ENCODE measurements at regions not wholly inside any gene's neighbourhood (a gene's known extent, or its start where the extent isn't known, plus 50 kb on each side); places are given as distances from the start of the nearest gene placed in this dataset.

GRCh38 chr2:129428086-129428660, 551.3 kb upstream of the RAB6C start:
- Histone ChIP-seq H3K9me3 (ENCODE audit: control insufficient read depth in 2 of 2, insufficient read depth in 1 of 2, low read depth in 1 of 2, low read length in 1 of 2) (no peaks in the 10 kb centered on the region), H3K4me1 (ENCODE audit: control insufficient read depth in 2 of 2, insufficient read depth in 2 of 2, low read length in 1 of 2) (peaks cover 0 to 11% of the 10 kb centered on the region in 2 donors), H3K4me3 (ENCODE audit: low read depth in 1 of 2, low read length in 2 of 2) (no peak overlapping the region), H3K27me3 (ENCODE audit: control insufficient read depth in 1 of 2, insufficient read depth in 2 of 2, low read length in 2 of 2) (no peaks in the 10 kb centered on the region), H3K36me3 (ENCODE audit: control insufficient read depth in 2 of 2, insufficient read depth in 2 of 2, low read length in 1 of 2) (no peaks in the 10 kb centered on the region), H3K27ac (ENCODE audit: low read depth in 2 of 2, low read length in 1 of 2) (no peak overlapping the region)
- WGBS, 2 donors, result 58 to 69% methylated on average over 10 of the region's 10 CpGs

GRCh38 chr2:129430911-129431310, 548.6 kb upstream of the RAB6C start:
- 64 to 75% methylated on average over 7 of the region's 7 CpGs for WGBS, 2 donors
- Histone ChIP-seq H3K27ac (ENCODE audit: low read depth in 2 of 2, low read length in 1 of 2) (no peak overlapping the region), H3K36me3 (ENCODE audit: control insufficient read depth in 2 of 2, insufficient read depth in 2 of 2, low read length in 1 of 2) (no peaks in the 10 kb centered on the region), H3K9me3 (ENCODE audit: control insufficient read depth in 2 of 2, insufficient read depth in 1 of 2, low read depth in 1 of 2, low read length in 1 of 2) (no peaks in the 10 kb centered on the region), H3K27me3 (ENCODE audit: control insufficient read depth in 1 of 2, insufficient read depth in 2 of 2, low read length in 2 of 2) (no peaks in the 10 kb centered on the region), H3K4me3 (ENCODE audit: low read depth in 1 of 2, low read length in 2 of 2) (no peak overlapping the region), H3K4me1 (ENCODE audit: control insufficient read depth in 2 of 2, insufficient read depth in 2 of 2, low read length in 1 of 2) (peaks cover 0 to 11% of the 10 kb centered on the region in 2 donors)

- WGBS, 2 donors, result 84 to 89% methylated on average over 7 of the region's 7 CpGs
- H3K4me3 ChIP-seq (ENCODE audit: low read depth in 1 of 2, low read length in 2 of 2), result no peak overlapping the region
- H3K36me3 ChIP-seq (ENCODE audit: control insufficient read depth in 2 of 2, insufficient read depth in 2 of 2, low read length in 1 of 2), result no peaks in the 10 kb centered on the region
- no peak overlapping the region for H3K27ac ChIP-seq (ENCODE audit: low read depth in 2 of 2, low read length in 1 of 2)
- H3K4me1 ChIP-seq (ENCODE audit: control insufficient read depth in 2 of 2, insufficient read depth in 2 of 2, low read length in 1 of 2), result peaks cover 0 to 13% of the 10 kb centered on the region in 2 donors
- no peaks in the 10 kb centered on the region for H3K27me3 ChIP-seq (ENCODE audit: control insufficient read depth in 1 of 2, insufficient read depth in 2 of 2, low read length in 2 of 2)
- no peaks in the 10 kb centered on the region for H3K9me3 ChIP-seq (ENCODE audit: control insufficient read depth in 2 of 2, insufficient read depth in 1 of 2, low read depth in 1 of 2, low read length in 1 of 2)
These were observed 547.6 kb upstream of the RAB6C start for GRCh38 chr2:129431881-129432280.

GRCh38 chr2:129436809-129437208, 542.7 kb upstream of the RAB6C start:
- H3K4me1 ChIP-seq (ENCODE audit: control insufficient read depth in 2 of 2, insufficient read depth in 2 of 2, low read length in 1 of 2), result peaks cover 3 to 24% of the 10 kb centered on the region in 2 donors
- no peaks in the 10 kb centered on the region for H3K9me3 ChIP-seq (ENCODE audit: control insufficient read depth in 2 of 2, insufficient read depth in 1 of 2, low read depth in 1 of 2, low read length in 1 of 2)
- no peaks in the 10 kb centered on the region for H3K36me3 ChIP-seq (ENCODE audit: control insufficient read depth in 2 of 2, insufficient read depth in 2 of 2, low read length in 1 of 2)
- no peaks in the 10 kb centered on the region for H3K27me3 ChIP-seq (ENCODE audit: control insufficient read depth in 1 of 2, insufficient read depth in 2 of 2, low read length in 2 of 2)
- 39 to 57% methylated on average over 5 of the region's 5 CpGs for WGBS, 2 donors
- peak overlapping the region; percentile 24 to 70 for H3K27ac ChIP-seq (ENCODE audit: low read depth in 2 of 2, low read length in 1 of 2)
- H3K4me3 ChIP-seq (ENCODE audit: low read depth in 1 of 2, low read length in 2 of 2), result no peak overlapping the region

- Histone ChIP-seq H3K27me3 (ENCODE audit: control insufficient read depth in 1 of 2, insufficient read depth in 2 of 2, low read length in 2 of 2) (no peaks in the 10 kb centered on the region), H3K9me3 (ENCODE audit: control insufficient read depth in 2 of 2, insufficient read depth in 1 of 2, low read depth in 1 of 2, low read length in 1 of 2) (no peaks in the 10 kb centered on the region), H3K4me1 (ENCODE audit: control insufficient read depth in 2 of 2, insufficient read depth in 2 of 2, low read length in 1 of 2) (peaks cover 3 to 20% of the 10 kb centered on the region in 2 donors), H3K36me3 (ENCODE audit: control insufficient read depth in 2 of 2, insufficient read depth in 2 of 2, low read length in 1 of 2) (no peaks in the 10 kb centered on the region), H3K27ac (ENCODE audit: low read depth in 2 of 2, low read length in 1 of 2) (peak overlapping the region; percentile 66 to 70), H3K4me3 (ENCODE audit: low read depth in 1 of 2, low read length in 2 of 2) (no peak overlapping the region)
- 33 to 42% methylated on average over 3 of the region's 3 CpGs for WGBS, 2 donors
These were observed 541.7 kb upstream of the RAB6C start for GRCh38 chr2:129437725-129438124.

GRCh38 chr2:129438501-129439057, 540.9 kb upstream of the RAB6C start:
- H3K36me3 ChIP-seq (ENCODE audit: control insufficient read depth in 2 of 2, insufficient read depth in 2 of 2, low read length in 1 of 2), result no peaks in the 10 kb centered on the region
- 78 to 81% methylated on average over 13 of the region's 13 CpGs for WGBS, 2 donors
- H3K9me3 ChIP-seq (ENCODE audit: control insufficient read depth in 2 of 2, insufficient read depth in 1 of 2, low read depth in 1 of 2, low read length in 1 of 2), result no peaks in the 10 kb centered on the region
- peak overlapping the region in 1 of 2 donors; percentile 1 for H3K27ac ChIP-seq (ENCODE audit: low read depth in 2 of 2, low read length in 1 of 2)
- H3K27me3 ChIP-seq (ENCODE audit: control insufficient read depth in 1 of 2, insufficient read depth in 2 of 2, low read length in 2 of 2), result no peaks in the 10 kb centered on the region
- no peak overlapping the region for H3K4me3 ChIP-seq (ENCODE audit: low read depth in 1 of 2, low read length in 2 of 2)
- peaks cover 3 to 18% of the 10 kb centered on the region in 2 donors for H3K4me1 ChIP-seq (ENCODE audit: control insufficient read depth in 2 of 2, insufficient read depth in 2 of 2, low read length in 1 of 2)

GRCh38 chr2:129439406-129440302, 539.8 kb upstream of the RAB6C start:
- Histone ChIP-seq H3K27me3 (ENCODE audit: control insufficient read depth in 1 of 2, insufficient read depth in 2 of 2, low read length in 2 of 2) (no peaks in the 10 kb centered on the region), H3K36me3 (ENCODE audit: control insufficient read depth in 2 of 2, insufficient read depth in 2 of 2, low read length in 1 of 2) (no peaks in the 10 kb centered on the region), H3K27ac (ENCODE audit: low read depth in 2 of 2, low read length in 1 of 2) (no peak overlapping the region), H3K4me3 (ENCODE audit: low read depth in 1 of 2, low read length in 2 of 2) (no peak overlapping the region), H3K4me1 (ENCODE audit: control insufficient read depth in 2 of 2, insufficient read depth in 2 of 2, low read length in 1 of 2) (peaks cover 3 to 18% of the 10 kb centered on the region in 2 donors), H3K9me3 (ENCODE audit: control insufficient read depth in 2 of 2, insufficient read depth in 1 of 2, low read depth in 1 of 2, low read length in 1 of 2) (no peaks in the 10 kb centered on the region)
- 70 to 76% methylated on average over 13 of the region's 13 CpGs for WGBS, 2 donors

GRCh38 chr2:129441610-129442009, 537.9 kb upstream of the RAB6C start:
- peaks cover 3 to 17% of the 10 kb centered on the region in 2 donors for H3K4me1 ChIP-seq (ENCODE audit: control insufficient read depth in 2 of 2, insufficient read depth in 2 of 2, low read length in 1 of 2)
- no peak overlapping the region for H3K27ac ChIP-seq (ENCODE audit: low read depth in 2 of 2, low read length in 1 of 2)
- H3K4me3 ChIP-seq (ENCODE audit: low read depth in 1 of 2, low read length in 2 of 2), result no peak overlapping the region
- H3K9me3 ChIP-seq (ENCODE audit: control insufficient read depth in 2 of 2, insufficient read depth in 1 of 2, low read depth in 1 of 2, low read length in 1 of 2), result no peaks in the 10 kb centered on the region
- H3K27me3 ChIP-seq (ENCODE audit: control insufficient read depth in 1 of 2, insufficient read depth in 2 of 2, low read length in 2 of 2), result no peaks in the 10 kb centered on the region
- no peaks in the 10 kb centered on the region for H3K36me3 ChIP-seq (ENCODE audit: control insufficient read depth in 2 of 2, insufficient read depth in 2 of 2, low read length in 1 of 2)

- Histone ChIP-seq H3K4me3 (ENCODE audit: low read depth in 1 of 2, low read length in 2 of 2) (no peak overlapping the region), H3K4me1 (ENCODE audit: control insufficient read depth in 2 of 2, insufficient read depth in 2 of 2, low read length in 1 of 2) (peaks cover 3 to 11% of the 10 kb centered on the region in 2 donors), H3K9me3 (ENCODE audit: control insufficient read depth in 2 of 2, insufficient read depth in 1 of 2, low read depth in 1 of 2, low read length in 1 of 2) (no peaks in the 10 kb centered on the region), H3K27ac (ENCODE audit: low read depth in 2 of 2, low read length in 1 of 2) (no peak overlapping the region), H3K27me3 (ENCODE audit: control insufficient read depth in 1 of 2, insufficient read depth in 2 of 2, low read length in 2 of 2) (no peaks in the 10 kb centered on the region), H3K36me3 (ENCODE audit: control insufficient read depth in 2 of 2, insufficient read depth in 2 of 2, low read length in 1 of 2) (no peaks in the 10 kb centered on the region)
- WGBS, 2 donors, result 75 to 80% methylated on average over 5 of the region's 5 CpGs
These were observed 536.1 kb upstream of the RAB6C start for GRCh38 chr2:129443235-129443864.
